Renal cortex interstitium (tissue), 11 donors: ENCODE measurements at regions not wholly inside any gene's neighbourhood (a gene's known extent, or its start where the extent isn't known, plus 50 kb on each side); places are given as distances from the start of the nearest gene placed in this dataset.
A peak's percentile ranks its signal among the peaks of the same experiment; 100 is the strongest.

Source experiments
- DNase-seq, 11 donors: peaks; one replicate each; pipeline ENCODE4 v3.0.0-alpha.2; 2013; ENCODE audit warnings: low read depth in 9 of 11, low spot score in 4 of 11; ENCODE audit errors: extremely low read depth in 1 of 11

DNA sequence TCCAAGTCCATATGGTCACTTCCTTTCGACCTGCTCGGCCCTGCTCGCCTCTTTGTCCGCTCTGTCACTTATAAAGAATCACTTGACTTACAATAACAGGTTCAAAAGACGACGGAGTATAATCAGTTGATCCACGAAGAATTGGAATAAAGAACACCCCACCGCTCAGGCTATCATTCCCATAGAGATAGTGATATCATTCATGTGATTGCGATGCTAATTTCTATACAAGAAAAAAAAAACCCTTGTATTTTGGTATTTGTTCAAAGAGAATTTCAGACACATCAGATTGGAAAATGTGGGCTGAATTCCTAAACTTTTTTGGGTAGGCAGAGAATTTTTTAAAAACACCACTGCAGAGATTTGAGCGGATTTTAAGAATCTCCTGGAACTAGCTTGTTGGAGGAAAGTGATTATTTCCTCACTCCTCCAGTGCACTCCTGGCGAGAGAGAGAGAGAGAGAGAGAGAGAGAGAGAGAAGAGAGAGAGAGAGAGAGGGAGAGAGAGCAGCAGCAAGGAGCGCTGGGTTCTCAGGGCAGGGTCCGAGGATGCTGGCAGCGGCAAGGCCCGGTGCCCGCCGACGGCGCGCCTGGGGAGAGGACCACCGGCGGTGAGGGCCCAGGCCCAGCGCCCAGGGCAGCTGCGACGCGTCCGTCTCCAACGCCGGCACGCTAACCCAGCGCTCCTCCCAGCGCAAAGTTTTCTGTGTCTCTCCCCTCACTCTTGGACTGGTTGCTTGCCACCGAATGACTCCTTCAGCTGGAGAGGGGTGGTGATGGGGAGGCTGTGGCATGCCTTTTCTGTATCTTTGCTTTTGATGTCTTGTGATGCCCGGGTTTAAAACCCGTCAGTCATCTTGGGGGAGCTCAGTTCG lies 149.0 kb upstream of the ZNF536 start:
- DNase-seq: peak in 1 of 11 donors; percentile 4

DNA sequence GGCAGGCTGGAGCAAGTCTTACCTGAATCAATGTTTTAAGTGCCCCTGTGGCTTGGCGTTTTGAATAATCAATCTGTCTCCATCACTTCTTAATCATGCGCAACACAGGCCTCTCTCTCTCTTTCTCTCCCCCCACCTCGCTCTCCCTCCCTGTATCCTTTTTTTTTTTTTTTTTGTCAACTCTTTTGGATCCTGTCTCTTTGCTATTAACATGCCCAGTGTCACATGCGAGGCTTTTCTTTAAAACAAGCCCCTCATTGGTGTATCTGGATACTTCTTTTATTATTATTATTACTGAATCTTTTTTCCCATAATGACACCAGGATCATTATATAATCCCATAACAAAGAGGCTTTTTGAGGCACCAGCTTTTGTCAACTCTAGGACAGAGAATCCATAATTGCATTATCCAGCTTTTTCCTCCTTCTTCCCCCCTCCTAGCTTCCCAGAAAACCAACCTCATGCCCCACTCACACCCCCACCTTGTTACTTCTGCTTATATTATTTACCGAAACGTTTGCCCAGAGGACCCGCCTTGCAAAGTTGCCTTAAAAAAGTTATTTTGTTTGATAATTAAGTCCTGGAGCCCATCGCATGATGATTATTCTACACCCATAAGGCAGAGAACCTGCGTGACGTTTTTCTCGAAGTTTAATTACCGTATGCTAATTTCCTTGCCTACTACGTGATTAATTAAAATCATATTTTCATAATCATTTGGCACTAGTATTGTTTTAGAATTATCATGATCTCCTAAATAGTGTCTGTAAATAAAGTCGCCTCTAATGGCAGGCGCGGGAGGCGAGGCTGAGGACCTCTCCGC lies 148.1 kb upstream of the ZNF536 start:
- DNase-seq: no peak

DNA sequence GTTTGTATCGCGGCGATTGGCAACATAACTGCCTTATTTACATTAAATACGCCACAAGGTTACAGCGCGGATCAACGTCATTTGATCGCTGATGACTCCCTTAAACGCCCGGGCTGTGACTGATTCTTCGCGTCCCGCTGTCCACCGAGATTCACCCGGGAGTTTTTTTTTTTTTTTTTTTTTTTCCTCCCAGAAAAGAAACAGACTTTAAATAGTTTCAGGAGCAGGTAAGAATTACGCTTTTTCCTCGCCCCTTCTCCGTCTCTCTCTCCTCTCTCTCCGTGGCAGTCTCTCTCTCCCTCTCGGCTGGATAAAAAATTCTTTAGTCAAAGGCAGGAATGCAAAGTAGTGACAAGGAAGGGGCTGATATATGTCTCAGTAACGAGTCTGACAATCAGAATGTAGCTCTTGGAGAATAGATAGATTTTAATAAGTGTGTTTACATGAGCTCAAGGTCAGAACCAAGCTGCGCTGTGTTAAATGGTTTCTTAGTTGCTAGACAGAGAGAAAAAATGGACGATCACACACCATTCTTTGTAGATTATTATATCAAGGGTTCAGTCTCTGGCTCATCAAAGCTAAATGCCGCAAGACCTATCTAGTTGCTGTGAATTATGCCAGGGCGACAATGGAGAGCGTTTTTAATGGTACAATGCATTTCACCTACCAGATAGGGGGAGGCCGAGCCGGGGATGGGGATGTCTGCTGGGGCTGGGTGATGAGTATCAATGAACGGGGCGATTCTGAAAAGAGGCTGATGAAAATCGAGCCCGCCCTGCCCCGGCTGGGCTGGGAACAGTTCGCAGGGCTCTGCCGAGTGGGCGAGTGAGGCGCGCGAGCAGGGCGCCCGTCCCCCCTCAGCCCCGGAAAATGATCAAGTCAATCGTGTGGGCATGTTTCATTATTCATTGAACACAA lies 147.2 kb upstream of the ZNF536 start:
- peak in 1 of 11 donors; percentile 48 for DNase-seq

DNA sequence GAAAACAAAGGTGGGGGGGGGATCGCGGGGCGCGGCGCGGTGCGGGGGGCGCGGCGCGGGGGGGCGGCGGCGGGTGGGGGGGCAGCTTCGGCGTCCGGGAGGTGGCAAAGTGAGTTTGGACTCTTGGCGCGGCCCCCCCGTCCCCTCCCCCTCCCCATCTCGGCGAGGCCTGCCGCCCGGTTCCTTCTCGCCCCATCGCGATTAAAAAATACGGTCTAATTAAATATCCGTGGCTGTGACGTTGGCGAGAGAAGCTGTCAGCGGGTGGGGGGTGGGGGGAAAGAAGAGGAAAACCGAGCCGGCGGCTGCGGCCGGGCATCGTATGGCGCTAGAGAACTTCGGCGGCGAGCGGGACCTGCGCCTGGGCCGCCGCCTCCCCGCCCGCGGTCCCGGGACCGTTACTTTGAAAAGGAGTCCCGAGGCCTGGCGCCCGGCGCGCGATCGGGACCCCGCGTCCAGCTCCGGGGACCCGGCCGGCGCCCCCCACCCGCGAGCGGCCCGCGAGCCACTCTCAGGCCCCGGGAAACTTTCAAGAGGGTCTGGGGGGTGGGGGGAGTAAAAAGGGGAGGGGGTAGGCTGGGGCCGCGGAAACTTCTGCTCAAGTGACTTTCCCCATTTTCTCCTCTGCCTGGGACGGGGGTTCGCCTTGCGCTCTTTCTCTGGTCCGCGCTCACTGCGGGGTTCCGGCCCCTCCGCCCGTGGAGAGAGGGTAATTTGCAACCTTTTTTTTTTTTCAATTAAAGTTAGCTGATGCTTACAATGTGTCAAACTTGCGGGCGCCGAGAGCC lies 146.3 kb upstream of the ZNF536 start:
- DNase-seq: no peak

DNA sequence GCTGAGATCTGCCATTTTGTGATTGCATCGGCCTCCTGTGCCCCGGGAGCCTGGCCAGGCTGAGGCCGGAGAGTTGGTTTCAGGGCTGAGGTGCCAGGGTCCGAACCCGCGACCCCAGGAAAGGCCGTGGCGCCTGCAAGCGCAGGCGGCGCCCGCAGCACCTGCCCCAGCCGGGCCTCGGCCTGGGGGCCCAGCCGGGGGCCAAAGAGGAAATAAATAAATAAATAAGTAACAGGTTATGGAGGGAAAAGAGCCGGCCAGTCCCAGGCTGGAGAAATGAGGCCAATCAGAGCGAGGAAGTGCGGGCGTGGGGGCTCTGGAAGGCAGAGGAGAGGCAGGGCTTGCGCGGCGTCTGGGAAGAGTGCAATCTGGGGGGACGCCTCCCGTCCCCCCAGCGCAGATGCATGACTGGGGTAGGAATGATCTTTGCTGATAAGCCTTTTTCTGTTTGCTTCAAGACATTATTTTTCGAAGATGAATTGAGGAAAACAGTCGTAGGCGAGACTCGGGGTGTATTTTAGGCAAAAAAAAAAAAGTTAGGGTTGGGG lies 145.6 kb upstream of the ZNF536 start:
- no peak for DNase-seq

DNA sequence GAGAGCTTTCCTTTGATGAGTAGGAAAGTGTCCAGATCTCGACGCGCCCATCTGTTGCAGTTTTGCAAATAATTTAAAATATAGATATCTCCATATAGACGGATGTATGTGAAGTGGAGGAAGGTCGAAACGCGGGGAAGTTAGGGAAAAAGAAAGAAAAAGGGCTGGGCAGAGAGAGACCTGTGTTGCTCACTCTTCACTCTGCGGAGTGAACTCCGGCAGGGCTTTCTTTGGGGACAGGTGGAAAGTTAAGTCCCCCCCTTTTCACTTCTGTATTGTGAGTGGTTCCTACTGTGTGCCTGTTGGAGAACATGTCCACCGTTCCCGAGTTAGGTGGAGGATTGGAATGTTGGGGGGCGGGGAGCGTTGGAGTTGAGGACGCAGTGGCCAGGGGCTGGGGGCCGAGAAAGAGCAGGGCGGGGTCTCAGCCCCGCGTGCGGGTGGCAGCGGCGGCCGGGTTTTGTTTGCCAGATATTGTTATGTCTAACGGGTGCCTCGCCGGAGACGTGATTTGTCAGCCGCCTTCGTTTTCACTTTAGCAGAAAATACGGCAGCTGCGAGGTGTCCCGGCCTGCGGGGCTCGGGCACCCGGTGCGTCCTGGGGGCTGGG lies 145.1 kb upstream of the ZNF536 start:
- peak in 1 of 11 donors; percentile 9 for DNase-seq

DNA sequence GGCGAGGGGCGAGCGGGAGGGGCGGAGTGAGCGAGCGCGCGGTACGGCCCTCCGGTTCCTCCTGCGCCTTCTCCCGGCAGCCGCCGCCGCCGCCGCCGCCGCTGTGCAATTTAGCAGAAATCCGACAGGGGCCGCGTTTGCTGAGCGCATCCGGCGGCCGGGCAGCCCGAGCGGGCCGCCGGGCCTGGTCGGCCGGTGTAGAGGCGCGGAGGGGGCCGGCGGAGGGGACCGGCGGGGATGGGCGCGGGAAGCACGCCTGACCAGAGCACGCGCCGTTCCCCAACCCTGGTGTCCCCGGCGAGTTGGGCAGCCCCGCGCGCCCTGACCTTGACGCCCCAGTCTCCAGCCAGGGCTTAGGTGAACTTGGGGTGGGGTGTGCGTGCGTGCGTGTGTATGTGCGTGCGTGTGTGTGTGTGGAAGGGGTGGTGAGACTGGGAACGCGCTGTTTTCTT lies 144.5 kb upstream of the ZNF536 start:
- peak in 4 of 11 donors; percentile 15 to 78 (median 76) for DNase-seq

DNA sequence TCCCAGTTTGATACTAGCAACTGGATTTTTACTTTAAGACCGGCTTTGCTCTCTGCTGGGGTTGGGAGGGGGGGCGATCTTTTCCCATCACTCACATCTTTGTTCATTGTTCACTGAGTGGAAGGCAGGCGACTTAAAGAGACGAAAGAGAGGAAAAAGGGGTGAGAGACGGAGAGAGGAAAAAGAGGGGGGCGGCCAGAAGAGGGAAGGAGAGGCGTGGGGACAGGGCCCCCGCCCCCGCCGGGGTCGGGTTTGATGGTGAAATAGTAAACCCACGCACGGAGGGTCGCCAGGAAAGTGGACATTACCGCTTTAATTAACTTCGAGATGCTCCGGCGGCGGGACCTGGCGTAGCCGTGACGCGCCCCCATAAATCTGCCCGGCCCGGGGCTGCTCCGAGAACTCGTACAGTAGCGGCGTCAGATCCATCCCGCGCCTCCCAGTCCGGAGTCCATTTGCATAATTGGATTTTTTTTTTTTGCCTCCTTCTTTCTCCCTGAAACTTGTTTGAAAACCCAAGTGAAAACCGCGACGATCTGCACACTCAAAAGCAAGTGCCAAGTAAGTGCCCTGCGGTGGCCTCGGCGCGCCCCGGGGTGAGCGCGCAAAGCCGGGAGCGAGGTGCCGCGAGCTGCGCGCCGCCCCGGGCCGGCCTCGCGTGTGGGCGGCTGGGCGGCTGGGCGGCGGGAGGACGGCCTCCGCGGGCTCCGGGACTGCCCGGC lies 143.9 kb upstream of the ZNF536 start:
- DNase-seq: no peak

DNA sequence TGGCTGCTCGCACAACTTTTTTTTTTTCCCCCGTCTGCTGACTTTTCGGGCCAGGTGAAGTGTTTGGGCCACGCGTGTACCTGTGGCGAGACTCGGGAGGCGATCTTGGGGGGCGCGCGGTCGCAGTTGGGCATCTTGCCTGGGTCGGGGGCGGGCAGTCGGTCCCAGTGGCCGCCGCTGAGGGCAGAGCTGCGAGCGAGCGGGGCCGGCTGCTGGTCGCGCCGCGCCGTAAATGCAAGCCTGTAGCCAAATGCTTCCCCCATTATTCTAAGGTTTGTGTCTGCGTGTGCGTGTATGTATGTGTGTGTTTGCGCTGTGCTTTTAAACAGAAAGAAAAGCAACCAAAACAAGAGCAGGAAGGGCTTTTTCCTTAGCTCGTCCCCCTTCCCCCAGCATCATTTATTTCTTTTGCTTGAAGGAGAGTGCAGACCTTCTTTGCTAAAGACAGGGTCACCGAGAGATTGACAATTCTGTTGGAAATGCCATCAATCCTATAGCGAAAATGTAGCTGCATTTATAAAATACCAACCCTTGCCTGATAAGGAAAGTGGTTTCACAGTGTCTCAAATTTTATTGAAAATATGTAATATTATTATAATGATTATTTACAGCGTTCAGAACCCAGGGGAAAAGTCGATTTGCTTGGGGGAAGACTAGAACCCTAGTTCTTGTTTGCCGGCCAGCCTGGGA lies 143.2 kb upstream of the ZNF536 start:
- no peak for DNase-seq

DNA sequence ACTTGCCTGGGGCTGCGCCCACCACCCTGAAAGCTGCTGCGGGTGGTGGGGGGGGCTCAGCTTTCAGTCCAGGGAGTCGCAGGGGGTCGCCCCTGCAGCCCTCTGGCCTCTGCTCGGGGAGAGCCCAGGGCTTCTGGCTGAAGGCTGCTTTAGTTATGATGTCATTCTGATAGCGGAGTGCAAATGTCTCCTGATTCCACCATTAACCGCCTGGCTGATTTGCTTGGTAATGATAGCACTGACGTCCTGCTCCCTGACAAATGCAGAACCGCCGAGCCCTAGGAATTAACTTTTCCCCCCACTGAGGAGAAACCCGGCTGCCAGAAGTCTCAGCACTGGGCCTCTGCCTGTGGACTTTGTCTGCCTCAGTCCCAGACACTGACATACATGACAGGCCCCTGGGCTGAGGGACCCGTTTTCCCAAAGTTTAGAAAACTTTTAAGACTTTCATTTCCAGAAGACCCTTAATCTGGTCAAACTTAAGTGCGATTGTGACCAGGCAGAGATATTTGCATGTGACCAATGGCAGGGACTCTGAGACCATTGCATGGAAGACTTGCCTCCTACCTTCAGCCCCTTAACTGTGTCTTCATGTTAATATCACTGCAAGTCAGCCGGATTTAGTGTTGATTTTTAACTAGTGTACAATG lies 142.5 kb upstream of the ZNF536 start:
- no peak for DNase-seq

DNA sequence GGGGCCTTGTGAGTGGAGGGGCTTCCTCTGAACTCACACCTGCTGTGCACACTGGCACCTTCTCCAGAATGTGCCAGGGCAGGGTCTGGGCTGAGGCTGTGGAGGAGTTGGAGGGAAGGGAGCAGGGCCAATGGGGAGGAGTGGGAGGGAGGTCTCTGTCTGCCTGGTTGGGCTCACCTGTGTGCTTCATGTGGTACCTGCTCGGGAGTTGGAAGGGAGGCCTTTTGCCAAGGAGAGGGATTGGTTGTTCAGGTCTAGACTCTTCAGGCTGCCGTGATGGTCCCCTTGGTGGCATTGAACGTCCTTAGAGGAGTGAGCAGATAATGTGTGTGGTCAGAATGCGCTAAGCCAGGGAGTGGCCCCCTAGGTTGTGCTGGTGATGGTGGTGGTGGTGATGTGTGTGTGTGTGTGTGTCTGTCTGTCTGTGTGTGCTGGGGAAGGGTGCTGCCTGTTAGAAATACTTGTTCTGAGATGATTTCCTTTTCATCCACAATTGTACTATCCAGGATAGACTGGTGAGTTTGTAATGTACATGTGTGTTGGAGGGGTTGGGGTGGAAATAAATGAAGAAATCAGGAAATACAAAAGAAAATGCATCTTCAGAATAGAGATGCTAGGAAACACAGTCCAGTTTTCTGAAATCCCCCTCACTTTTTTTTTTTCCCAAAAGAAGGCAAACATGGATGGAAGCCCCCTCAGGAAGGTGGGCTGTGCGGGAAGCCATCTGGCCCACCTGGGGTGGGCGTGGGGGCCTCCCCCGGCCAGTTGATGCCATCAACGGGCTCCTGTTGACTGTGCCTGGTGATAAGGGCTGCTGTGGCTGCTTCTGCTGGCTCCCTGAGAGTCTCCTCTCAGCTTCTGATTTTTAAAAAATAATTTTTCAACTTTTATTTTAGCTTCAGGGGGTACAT lies 140.5 kb upstream of the ZNF536 start:
- no peak for DNase-seq

DNA sequence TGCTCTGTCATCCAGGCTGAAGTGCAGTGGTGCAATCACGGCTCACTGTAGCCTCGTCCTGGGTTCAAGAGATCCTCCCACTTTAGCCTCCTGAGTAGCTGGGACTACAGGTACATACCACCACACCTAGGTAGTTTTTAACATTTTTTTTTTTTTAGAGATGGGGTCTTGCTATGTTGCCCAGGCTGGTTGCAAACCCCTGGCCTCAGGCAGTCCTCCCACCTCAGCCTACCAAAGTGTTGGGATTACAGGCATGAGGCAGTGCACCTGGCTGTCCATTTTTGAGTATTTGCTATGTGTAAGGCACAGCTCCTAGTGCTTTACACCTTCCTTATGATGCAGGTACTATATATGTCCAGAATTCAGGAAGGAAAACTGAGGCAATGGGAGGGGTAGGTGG lies 138.8 kb upstream of the ZNF536 start:
- DNase-seq: no peak

DNA sequence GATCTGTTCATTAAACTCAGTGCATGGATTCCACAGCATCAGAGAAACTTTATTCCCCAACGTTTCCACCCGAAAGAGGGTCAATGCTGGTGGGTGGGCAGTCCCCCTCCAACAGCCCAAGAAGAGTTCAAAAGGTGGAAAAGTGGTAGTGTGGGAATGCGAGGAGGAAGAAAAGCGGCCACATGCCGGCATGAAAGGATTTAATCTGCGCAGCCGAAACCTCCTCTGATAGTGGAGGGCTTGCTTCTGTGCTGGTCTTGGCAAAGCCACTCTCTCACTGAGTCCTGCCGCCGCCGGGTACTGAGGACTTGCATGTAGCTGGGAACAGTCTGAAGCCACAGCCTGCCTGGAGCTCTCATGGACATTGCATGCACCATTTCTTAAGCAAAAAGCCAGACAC lies 136.2 kb upstream of the ZNF536 start:
- DNase-seq: no peak

DNA sequence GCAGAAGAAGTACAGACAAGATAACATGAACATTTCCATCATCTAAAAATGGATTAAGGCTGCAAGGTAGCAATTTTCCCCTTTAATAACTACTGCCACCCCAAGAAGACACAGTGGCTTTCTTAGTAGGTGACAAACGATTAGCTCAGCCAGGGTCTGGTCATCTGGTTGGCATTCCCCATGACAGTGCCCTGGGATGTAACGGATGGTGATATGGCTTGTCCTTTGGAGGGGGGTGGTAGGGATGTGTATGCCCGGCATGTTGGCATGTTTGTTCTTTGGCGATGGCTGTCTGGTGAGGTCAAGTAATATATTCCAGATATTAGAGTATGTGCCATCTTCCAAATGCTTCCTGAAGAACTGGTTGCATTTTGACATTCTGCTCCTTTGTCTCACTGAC lies 135.6 kb upstream of the ZNF536 start:
- no peak for DNase-seq

DNA sequence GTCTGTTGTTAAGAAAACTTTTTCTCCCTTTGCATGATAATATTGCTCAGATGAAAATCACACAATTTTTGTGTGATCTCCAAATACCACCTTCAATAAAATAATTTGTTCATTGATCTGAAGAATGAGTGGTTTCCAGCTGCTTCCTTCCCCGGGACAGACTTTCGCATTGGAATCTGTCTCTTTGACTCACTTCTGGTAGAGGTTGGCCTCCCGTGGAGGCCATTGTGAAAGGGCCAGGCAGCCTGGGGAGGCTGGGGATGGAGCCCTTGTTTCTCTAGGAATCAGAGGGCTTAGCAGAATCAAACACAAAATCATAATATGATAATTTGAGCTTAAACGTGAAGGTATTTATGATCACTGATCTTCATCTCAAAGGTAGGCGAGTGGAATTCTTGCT lies 135.0 kb upstream of the ZNF536 start:
- DNase-seq: no peak
